ENCODE measurements at regions not wholly inside any gene's neighbourhood (a gene's known extent, or its start where the extent isn't known, plus 50 kb on each side); places are given as distances from the start of the nearest gene placed in this dataset.

DNA sequence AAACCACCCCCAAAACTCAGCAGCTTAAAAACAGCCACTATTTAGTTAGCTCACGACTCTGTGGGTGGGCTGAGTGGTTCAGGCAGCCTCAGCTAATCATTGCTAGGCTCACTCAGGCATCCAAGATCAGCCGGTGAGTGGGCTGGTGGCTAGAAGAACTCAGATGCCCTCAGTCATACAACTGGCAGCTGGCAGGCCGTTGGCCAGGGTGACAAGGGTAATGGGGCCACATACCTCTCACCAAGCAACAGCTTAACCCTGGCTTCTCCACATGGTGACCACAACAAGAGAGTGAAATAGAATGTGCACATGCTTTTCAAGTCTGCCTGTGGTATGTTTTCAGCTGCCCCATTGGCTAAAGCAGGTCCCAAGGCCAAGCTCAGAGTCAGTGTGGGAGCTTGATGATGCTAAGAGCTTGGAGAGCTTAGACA, 435.4 kb upstream of the TSHZ3 start:
- DNase-seq: peak in 2 of 3 donors; percentile 2 to 10

DNA sequence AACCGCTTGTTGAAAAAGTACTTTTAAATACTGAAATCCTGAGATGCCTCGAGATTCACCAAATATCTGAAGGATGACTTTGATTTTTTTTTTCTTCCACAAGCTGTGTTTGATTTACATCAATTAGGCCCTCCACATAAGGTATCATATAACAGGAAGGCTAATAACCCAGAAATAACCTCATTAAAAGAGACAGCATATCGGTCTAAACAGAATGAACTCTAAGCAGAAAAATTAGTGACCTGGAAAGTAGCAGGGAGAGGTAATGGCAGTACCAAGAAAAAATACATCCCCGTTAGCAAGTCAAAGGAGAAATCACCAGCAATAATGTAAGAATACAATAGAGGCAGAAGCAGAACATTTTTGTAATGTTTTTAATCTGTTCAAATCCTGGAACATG, 452.4 kb upstream of the TSHZ3 start:
- DNase-seq: no peak

DNA sequence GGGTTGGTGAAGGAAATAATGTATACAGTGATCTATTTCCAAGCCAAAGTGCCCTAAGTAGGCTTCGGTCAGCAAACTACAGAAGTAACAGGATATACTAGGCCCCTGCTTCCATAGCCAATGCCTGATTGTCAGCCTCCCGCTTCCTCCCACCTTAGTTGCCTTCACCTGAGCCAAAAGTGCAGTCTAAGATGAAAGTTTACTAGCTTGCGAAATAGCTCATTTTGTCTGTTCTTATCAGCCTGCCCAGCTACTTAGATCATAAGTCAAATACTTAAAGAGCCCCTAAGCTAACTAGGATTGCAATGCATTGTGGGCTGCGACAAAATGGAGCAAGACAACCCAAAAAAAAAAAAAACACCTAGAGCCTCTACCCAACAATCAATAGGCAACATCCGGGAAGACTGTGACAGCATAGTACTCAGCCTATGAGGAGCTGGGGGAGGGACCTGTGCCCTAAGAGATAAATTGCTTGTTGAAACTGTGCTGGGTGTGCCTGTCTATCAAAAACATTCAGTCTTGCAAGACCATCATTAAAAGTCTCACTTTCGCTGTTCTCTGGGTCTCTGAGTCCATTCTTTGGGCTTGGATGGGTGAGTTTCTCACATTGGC, 454.7 kb upstream of the TSHZ3 start:
- no peak for DNase-seq

DNA sequence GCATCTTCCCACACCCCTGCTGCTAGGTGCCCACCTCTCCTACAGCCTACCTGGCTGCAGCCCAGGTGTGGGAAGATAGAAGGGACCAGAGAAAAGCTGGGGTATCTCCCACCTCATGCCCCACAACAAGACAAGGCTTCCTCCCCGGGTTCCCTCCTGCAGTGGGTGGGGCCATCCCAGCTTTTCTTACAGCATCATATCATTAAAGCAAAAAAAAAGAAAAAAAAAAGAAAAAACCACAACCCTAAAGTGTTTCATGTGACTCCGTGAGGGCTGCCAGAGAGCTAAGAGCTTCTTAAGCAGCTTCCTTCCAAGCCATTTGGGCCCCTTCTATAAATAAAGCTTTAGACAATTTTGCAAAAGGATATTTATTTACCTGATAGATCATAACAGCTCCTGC, 455.4 kb upstream of the TSHZ3 start:
- no peak for DNase-seq

DNA sequence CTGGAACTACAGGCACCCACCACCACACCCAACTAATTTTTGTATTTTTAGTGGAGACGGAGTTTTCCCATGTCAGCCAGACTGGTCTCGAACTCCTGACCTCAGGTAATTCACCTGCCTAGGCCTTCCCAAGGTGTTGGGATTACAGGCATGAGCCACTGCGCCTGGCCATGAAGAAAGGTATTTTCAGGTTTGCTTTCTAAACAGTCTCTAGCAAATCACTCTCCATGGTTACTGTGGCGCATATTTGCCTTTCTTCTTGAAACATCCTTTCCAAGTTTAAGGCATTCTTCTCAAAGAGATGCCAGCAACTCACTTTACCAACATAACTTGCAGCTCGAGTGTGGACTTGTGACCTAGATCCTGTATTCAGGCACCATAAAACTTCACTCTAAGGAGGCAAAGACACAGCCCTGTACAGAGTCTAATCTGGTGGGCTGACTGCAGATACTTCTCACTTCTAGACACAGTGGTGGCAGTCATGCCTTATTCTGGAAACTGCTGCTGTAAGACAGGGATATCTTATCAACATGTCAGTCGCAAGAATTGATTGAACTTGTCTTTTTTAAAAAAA, 461.4 kb upstream of the TSHZ3 start:
- DNase-seq: no peak

DNA sequence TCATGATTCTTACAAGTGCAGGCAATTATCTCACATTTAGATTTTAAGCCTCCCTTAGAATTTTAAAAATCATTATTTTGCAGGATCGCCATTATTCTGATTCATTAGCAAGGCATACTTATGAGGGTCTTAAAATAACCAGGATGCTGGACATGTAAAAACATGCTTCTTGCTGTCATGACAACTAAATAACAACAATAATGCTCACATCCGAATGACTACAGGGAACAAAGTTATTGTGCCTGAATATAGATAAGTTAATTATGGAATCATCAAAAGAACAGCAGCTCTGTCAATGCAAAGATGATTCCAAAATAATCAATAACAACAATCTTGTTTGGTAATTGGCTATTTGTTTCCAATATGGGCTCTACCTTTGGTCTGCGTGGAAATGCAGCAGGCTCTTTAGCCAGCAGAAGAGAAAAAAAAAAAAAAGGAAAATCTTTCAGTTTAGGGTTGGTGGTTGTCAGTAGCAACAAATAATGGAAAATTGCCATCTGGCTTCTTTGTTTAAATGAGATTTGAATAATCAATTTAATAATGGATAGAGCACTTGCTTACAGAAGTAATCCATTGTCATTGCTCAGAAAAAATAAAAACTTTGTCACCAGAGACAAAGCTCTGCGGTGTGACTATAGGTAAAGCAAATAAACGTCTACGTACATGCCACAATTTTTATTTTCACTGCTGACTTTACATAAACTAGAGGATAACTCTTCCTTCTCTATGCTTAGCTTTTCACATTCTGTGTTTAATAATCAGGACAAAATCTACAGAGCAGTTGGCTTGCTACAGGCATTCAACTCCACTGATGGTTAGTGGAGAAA, 468.9 kb upstream of the TSHZ3 start:
- DNase-seq: peak; percentile 7 to 53 (median 18)

DNA sequence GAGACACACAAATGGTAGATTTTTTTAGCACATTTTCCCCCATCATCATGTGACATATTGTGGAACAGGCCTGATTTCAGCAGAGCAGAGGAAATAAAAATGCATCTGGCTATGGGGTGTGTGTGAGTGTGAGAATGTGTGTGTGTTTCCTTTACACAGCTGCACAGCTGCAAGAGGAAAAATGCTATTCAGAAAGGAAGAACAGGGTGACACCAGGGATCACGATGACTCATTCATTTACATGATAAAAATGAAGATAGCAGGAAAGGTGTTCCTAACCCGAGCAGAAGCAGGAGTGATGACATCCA, 469.5 kb upstream of the TSHZ3 start:
- peak; percentile 28 to 76 (median 28) for DNase-seq

DNA sequence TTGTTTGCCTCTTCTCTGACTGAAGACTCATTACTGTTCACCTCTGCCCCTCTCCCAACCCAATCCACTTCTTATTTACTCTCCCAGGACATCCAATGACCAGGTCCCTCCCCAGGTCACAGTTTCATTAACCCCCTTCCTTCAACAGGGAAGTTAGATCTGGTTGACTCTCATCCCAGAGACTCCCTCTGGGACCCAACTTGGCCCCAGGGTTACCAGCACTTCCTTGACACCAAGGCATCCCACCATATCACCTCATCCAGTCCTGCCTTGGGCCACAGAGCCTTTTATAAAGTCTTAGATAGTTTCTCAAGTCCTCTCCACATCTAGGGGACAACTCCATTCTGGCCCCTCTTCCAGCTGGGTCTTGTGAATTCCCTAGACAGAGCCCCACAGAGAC, 470.6 kb upstream of the TSHZ3 start:
- no peak for DNase-seq

DNA sequence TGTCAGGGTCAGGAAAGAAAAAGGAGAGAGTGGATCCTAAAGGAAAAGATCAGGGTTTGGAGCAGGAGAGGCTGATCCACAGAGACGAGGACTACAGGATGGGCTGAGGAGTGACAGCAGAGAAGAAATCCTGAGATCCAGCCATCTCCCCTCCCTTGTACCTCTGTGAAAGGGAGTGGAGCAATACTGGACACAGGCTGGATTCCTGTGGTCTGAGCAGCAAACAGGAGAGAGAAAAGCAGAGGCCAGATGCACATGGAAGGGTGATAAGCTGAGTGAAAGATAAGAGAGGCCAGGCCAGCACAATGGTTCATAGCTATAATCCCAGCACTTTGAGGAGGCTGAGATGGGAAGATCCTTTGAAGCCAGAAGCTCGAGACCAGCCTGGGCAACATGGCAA, 472.1 kb upstream of the TSHZ3 start:
- DNase-seq: no peak

DNA sequence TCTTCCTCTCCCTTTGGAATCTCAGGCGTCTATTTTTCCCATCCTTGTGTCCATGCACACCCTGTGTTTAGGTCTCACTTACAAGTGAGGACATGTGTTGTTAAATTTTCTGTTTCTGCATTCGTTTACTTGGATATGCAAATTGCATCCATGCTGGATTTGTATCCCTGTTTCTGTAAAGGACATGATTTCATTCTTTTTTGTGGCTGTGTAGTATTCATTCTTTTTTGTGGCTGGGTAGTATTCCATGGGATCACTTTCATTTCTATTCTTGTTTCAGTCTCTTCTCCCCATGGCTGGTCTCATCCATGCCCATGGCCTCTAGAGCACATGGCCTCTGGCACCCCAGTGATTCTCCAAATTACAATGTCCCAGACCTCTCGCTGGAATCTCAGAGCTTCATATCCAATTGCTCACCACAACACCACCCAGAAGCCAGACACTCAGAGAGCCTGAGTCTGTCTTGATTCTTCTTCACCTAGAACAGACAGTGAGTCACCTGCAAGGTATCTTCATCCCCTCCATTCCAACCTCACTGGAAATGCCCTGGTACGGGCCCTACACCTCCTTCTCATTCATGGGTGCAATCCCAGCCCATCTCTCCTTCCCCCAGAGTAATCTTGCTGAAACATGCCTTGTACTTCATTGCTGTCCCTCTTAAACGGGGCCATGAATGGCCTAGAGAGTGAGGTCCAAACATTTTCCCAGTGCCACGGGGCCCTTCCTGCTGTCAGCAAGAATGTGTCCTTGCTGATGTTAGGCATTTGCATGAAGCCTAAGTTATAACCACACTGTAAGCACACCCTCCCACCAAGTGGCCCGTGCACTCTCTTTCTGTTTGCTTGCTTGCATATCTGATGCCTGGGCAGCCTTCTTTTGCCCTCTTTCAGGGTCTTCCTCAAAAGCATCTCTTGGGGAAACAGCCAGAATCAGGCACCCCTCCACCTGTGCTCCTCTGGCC, 476.2 kb upstream of the TSHZ3 start:
- no peak for DNase-seq

DNA sequence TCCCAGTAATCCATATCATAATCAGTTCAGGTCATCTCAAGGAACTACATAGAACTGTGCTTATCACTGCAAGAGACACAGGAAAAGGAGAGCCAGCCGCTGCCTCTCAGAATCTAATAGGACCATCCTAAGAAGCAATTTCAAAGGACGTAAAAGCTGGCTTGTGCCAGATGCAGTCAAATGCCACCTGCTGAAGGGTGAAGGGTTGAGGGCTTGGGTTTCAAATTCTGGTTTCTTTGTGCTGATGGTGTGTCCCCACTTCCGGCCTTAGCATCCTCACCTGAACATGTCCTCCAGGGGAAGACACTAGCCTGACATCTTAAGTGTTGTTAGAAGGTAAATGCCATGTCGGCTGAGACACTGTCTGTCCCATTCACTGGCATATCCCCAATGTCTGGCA, 477.1 kb upstream of the TSHZ3 start:
- DNase-seq: no peak

DNA sequence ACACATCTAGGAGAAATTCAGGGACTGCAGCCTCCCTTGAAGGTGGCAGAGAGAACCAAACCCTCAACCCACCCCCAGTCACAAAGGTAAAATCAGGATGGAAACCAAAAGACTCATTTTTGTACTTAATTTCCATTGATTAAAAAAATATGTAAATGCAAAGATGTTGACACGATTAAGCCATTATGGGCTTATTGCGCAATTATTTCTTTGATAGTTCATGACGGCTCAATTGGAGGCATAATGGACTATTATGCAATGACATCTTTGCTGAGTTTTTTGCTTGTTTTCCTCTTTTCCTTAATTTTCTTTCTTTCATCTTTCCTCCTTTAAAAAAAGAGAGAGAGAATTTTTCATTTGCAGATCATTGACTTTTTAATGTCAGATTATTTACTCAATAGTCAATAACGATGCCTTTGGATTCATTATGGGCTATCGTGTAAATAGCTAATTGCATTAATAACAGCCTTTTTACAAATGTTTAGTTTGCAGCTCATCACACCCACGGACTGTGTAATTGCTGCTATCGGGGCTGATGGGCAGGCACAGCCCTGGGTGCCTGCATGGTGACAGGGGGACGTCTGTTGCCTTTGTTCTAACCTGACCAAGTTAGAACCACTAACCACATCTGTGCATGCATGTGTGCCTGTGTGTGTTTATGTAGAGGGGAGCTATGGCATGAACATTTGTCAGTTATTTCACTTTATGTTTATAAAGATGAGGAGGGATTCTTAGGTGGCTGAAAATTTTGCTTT, 482.4 kb upstream of the TSHZ3 start:
- no peak for DNase-seq

DNA sequence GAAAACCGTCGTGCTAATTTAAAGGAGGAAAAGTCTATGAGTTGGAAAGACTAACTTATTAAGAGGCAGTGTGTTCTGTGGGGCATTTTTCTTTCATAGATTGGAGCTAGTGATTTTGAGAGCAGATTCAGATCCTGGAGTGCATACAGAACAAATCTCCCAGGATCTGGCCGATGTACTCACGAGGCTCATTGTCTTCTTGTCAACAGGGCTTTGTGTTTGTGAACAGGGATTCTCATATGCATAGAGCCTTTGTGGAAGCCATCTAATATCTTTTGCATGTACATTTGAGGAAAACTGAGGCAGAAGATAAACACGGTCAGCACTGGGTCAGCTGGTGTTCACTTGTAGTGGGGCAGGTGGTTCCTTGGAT, 482.9 kb upstream of the TSHZ3 start:
- no peak for DNase-seq

DNA sequence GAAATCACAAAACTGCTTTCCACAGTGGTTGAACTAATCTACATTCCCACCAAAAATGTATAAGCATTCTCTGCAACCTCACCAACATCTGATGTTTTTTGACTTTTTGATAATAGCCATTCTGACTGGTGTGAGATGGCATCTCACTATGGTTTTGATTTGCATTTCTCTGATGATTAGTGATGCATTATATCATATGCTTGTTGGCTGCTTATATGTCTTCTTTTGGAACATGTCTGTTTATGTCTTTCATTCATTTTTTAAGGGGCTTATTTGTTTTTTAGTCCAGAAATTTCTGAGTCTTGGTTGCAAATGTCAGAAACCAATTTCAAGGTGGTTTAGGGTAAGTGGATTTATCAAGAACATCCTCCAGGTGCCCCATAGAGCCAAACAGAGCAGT, 484.8 kb upstream of the TSHZ3 start:
- DNase-seq: no peak

DNA sequence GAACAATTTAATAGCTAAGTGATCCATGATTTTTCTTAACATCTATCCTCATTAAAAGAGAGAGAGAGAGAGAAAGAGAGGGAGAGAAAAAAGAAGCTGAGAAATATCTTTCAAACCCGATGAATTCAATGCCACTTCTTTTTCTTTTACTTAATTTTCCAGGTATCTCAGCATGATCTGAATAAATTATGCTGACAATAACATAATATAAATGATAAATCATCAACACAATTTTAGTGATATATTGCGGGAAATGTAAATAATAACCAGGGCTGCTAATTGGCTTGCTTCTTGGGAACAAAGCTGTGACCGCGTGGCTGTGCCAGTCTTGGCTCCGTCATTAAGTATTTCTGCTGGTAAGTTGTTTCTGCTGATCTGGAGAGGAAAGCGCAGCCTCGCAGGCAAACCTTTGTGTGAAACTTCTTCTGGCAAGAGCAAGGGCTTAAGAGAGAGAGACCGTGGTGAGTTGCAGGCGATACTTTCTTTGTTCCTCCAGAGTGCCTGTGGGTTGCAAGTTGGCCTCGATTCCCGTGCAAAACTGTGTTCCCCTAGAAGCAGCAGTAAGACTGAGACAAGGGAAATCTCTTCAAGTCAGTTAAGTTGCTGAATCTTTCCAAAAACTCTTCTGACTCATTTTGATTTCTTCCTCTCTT, 489.1 kb upstream of the TSHZ3 start:
- DNase-seq: peak in 2 of 3 donors; percentile 3 to 22

DNA sequence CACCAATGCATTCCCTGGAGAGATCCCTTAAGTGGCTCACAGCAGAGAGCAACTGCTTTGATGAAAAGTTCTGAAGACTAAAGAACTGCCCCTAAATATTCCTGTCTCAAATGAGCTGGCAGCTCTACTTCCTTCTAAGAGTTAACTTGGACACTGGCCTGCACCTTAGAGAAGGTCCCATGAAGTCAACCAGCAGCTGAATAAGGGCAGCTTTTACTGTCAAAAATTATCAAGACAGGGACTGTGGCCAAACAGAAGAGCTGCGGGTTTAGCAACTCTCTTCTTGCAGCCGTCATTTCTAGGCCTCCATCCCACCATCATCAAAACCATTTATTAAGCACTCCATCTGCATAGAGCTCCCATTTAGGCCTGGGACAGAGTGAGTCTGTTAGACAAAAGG, 491.1 kb upstream of the TSHZ3 start:
- no peak for DNase-seq

DNA sequence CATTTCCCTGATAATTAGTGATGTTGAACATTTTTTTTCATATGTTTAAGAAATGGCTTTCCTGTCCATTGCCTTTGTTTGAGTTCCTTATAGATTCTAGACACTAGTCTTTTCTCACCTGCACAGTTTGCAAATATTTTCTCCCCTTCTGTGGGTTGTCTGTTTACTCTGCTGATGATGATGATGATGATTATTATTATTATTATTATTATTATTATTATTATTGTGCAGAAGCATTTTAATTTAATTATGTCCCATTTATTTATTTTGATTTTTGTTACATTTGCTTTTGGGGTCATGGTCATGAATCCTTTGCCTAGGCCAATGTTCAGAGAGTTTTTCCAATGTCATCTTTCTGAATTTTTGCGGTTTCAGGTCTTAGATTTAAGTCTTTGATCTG, 492.5 kb upstream of the TSHZ3 start:
- DNase-seq: no peak

DNA sequence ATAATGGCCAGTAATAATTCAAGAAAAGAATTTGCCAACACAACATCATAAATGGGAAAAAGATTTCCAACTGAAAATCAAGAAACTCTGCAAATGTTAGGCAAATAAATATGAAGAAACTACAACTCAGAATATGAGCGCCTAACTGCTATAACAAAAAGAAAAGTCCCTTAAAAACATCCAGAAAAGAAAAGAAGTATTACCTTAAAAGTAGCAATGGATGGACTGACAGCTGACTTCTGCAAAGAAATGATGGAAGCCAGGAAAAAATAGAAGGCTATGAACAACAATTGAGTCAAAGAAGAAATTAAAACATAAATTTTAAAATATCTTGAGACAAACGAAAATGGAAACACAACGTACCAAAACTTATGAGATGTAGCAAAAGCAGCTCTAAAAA, 482.3 kb upstream of the ZNF507 start:
- DNase-seq: no peak

DNA sequence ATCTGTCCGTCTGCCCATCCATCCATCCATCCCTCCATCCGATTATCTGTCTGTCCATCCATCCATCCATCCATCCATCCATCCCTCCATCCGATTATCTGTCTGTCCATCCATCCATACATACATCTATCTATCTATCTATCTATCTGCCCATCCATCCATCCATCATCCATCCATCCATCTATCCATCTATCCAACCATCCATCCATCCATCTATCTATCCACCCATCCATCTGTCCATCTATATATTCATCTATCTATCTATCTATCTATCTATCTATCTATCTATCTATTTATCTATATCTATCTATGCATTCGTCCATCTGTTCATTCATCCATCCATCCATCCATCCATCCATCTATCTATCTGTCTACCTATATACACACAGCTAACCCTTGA, 471.1 kb upstream of the ZNF507 start:
- DNase-seq: no peak

DNA sequence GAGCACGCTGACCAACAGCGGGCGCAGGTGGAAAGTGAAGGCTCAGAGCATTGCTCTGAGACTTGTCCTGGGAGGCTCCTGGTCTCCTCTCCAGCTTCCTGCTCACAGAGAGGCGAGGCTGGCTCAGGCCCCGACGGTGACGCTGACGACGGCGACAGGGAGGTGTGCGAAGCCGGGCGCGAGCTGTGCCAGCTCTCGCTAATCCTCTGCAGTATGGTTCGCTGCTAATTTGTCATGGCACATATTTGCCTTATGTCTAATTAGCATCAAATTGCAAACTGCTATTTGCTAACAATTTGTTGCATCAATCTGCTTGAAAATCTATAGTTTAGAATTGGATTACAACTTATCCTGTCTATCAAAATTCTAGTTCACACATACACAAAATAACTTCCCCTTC, 469.8 kb upstream of the ZNF507 start:
- no peak for DNase-seq

DNA sequence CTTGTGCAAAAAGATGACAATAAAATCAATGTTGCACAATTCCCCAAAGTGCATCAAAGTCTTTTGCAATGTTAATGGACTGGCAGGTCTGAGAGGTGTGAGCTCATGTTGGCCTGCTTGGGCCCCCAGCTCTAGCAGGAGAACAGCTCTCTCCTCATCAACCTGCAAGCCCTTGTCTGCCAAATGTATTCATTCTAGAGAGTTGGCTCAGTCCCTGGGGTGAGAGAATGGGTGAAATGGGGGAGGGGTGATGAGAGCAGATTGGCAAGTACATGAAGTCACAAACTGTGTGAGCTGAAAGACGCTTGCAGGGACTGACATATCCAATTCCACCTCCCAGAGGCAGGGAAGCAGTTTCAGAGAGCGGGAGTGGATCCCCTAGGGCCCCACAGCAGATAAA, 465.1 kb upstream of the ZNF507 start:
- DNase-seq: no peak

Data from muscle of back (tissue), 3 donors.